NCI-H2029 treated with DMSO at 0.1 percent for 48 hours (cell line): ENCODE measurements at regions not wholly inside any gene's neighbourhood (a gene's known extent, or its start where the extent isn't known, plus 50 kb on each side); places are given as distances from the start of the nearest gene placed in this dataset.

Source experiments
- DNase-seq: peaks from one replicate; lab custom pipeline; 2025; lab: John Stamatoyannopoulos, UW

DNA sequence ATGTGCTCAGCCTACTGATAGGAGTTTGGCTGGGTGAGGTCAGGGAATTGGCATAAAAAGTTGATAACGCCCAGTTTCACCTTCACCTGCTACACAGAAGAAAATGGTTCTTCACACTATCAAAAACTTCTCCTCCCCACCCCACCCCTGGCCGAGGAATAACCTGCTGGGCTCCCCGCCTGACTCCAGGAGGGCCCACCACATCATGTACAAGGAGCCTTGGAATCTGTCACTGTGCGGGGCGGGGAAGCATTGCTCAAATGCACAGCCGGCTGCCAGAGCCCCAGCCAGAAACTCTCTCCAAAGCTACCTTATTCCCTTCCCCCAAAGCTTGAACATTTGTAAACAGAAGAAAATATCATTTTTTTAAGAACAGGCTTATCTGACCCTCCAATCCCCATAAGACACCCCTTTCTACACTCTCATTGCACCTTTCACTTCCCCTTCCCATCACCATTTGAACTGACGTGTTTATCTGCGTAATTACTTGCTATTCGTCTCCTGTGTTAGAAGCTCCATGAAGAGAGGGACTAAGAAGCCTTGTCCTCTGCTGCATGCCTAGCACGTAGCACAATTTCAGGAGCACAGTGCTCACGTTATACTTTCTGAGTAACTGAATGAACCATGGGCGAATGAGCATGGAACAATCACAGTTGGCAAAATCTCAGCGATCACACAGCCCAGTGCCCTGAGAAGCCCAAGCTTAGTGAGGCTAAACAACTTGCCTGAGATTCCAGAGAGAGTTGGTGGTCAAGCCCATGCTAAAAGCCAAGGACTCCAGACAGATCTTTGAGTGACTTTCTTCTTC lies 82.9 kb downstream of the HES1 start:
- no peak for DNase-seq

- DNase-seq: no peak
Observed at GRCh38 chr3:194219826-194220410, 84.0 kb downstream of the HES1 start.

DNA sequence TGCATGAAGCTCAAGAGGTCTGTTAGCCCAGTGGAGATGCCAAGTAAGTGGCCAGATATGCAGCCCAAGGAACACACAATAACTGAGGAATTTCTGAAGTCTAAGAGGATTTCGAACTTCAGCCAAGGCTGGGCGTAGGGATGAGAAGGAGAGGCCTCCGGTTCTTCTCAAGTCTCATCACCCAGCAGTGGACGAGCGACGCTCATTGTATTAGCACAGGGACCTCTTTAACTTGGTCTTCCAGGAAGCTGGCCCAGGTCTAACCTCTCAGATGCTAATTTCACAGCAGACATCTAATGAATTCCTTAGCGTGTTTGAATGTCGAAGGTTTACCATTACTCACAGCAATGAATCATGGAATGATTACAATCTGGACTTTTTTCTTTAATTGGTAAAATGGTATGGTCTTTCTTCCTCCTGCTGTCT lies 85.0 kb downstream of the HES1 start:
- no peak for DNase-seq

GRCh38 chr3:194221336-194221735 lies 85.4 kb downstream of the HES1 start:
- DNase-seq: no peak

DNA sequence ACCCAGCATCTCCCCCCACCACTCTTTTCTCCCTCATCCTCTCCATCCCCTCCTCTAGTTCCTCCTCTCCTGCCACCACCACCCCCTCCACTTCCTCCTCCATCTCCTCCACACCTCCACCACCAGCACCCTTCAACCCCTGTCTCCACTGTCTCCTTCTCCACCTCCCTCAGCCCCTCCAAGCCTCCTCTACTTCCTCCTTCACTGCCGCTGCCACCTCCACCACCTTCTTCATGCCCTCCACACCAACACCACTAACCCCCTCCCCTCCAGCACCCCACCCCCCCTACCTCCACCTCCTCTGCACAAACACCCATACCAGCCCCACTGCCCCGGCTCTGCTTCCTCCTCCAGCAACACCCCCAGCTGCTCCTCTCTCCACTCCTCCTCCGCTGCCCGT lies 88.0 kb downstream of the HES1 start:
- no peak for DNase-seq

GRCh38 chr3:194224471-194225417 lies 88.8 kb downstream of the HES1 start:
- no peak for DNase-seq

DNA sequence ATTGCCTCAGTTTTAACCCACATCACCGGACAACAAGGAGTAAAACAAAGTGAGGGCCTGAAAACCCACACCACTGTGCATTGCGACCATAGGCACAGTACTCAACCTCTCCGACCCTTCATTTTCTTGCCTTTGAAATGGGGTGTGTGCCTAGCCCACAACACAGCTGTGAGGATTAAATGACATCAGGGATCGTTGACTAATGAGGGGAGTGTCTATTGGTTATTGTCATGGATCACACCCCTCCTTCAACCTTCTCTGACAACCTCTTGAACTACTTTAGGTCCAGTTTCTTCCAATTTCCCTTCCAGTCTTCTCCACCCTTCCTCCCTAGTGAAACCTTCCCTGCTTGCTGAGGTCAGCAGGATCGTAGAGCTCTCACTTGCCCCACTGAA lies 89.5 kb downstream of the HES1 start:
- no peak for DNase-seq

DNA sequence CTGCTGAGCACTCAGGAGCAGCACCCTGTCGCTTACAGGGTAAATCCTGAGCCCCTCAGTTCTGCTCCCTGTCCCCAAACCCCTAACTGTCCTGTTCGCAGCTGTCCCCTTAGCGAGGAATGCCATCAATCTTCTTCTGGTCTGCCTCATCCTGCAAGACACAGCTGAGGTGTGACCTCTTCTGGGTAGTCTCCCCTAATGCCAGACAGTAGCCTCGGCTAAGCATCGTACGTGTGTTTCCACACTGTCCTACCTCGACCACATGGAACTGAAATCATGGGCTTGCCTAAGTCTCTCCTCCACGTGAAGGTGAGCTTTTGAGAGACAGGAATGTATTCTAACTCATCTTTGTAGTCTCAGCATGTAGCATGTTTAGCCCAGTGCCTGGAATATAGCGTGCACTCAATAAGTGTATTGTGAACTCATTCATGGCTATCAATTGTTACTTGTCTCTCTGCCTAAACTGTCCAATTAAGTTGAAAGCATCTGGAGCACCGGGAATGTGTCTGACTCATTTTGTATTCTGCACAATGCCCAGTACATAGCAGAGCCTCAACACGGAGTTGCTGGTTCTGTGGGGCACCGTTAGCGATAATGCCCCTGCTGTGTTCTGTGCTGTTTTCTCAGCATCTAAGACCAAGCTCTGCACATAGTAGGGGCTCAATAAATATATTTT lies 90.2 kb downstream of the HES1 start:
- no peak for DNase-seq

DNA sequence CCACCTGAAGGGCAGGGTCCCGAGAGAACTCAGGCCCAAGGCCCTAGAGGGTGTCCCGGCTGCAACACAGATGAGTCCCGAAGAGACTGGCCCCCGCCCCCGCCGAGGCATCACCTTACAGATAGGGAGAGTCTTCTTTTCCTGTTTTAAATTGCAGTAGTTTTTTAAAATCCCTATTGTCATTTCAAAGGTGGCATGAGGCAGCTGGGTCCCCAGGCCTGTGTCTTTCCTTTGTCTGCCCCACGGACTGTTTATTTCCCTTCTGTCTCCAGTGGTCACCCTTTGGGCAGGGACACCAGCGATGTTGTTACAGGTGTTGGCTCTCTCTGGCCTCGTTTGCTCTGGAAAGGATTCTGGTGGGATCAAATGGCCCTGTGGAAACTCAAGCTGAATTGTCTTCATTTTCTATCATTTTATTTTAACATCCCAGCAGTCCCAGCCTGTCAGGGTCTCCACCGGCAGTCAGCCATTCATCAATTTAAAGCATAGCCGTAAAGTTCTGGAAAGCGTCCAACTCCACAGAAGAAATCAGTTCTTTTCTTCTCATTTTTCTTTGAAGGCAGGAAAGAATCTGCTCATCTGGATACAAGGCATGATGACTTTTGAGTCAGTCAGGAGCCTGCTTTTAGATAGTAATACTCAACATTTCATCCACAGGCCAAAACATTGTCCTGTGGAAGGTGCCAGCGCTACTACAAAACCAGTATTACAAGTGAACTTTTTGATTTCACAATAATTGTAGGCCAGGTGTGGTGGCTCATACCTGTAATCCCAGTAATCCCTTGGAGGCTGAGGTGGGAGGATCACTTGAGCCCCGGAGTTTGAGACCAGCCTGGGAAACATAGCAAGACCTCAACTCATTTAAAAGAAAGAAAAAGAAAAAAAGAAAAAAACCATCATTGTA lies 96.2 kb downstream of the HES1 start:
- no peak for DNase-seq

DNA sequence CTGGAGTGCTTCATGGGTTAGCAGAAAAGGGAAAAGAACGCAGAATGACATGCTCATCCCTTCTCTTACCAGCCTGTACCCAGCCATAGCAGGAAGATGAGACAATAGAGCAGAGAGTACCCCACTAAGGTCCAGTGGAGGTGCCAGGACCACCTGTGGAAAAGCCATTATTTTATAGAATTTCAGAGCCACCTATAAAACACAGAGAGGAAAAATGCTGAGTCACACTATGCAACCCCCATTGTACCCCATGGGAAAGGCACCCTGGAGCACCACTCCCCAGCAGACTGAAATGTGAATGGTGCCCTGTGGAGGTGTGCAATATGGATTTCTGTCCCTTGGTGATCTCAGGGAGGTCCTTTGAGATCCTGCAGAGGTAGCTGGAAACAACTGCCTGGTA lies 97.2 kb downstream of the HES1 start:
- no peak for DNase-seq

DNA sequence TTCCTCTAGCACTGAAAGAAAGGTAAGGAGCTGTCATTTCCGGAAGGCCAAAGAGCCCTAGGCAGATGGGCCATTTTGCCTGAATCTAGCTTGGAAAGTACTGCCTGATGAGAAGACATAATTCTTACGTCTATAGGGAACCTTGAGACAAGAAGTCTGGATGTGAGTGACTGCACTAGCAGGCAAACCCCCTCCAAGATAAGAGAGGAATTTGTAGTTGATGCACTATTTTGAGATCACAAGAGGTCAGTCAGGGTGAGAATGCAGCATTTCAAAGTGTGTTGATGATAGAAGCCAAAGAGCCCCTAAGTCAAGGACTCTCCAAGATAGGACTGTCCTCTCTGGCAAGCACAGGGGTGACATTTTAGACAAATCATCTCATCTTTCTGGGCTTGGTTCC lies 99.2 kb downstream of the HES1 start:
- no peak for DNase-seq

DNA sequence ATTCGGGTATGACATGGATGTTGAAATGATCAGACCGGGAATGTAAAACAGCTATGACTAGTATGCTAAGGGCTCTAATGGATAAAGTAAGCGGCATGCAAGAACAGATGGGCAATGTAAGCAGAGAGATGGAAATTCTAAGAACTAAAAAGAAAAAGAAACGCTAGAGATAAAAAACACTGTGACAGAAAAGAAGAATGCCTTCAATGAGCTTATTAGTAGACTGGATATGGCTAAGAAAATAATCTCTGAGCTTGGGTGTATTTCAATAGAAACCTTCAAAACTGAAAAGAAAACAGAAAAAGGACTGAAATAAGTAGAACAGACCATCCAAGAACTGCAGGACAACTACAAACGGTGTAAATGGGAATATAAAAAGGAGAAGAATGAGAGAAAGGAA lies 101.2 kb downstream of the HES1 start:
- DNase-seq: no peak

DNA sequence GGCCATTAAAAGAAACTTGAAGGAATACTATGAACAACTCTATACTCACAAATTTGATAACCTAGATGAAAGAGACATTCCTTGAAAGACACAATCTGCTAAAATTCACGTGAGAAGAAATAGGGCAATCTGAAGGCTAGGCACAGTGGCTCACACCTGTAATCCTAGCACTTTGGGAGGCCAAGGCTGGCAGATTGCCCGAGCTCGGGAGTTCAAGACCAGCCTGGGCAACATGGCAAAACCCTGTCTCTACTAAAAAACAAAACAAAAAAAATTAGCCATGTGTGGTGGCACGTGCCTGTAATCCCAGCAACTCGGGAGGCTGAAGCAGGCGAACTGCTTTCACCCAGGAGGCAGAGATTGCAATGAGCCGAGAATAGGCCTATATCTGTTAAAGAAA lies 104.8 kb downstream of the HES1 start:
- no peak for DNase-seq

DNA sequence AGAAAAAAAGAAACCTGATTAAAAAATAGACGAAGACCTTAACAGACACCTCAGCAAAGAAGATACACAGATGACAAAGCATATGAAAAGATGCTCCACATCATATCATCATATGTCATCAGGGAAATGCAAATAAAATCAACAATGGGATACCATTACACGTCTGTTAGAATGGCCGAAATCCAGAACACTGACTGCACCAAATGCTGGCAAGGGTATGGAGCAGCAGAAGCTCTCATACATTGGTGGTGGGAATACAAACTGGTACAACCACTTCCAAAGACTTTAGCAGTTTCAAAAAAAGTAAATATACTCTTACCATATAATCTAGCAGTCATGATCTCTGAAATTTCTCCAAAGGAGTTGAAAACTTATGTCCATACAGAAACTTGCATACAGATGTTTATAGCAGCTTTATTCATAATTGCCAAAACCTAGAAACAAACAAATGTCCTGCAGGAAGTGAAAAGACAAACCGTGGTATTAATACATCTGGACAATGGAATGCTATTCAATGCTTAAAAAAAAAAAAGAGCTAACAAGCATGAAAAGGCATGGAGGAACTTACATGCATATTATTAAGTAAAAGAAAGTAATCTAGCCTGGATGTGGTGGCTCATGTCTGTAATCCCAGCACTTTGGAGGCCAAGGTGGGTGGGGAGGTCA lies 107.4 kb downstream of the HES1 start:
- no peak for DNase-seq

DNA sequence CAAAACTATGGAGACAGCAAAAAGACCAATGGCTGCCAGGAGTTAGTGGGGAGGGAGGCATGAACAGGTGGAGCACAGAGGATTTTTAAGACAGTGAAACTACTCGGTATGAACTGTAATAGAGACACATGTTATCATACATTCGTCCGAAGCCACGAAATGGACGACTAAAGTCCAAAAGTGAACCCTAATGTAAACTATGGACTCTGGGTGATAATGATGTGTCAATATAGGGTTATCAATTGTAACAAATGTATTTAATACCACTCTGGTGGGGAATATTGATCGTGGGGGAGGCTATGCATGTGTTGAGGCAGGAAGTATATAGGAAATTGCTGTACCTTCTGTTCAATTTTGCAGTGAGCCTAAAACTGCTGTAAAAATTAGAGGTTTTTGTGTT lies 107.0 kb downstream of the CPN2 start:
- no peak for DNase-seq

DNA sequence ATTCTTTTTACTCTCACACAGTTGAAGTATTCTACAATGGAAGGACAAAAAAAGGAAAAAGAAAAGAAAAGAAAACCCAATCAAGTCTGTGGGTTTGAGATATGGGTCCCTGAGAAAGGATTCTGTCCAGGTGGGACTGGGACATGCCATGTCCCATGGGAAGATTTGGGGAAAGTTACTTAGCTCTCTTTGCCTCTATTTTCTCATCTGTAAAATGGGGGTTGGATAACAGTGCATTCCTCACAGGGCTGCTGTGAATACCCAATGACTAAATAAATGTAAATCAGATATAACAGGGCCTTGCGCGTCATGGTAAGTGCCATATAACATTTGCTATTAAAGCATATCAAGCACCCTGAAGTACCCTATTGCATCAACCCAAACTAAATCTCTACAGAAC lies 105.7 kb downstream of the CPN2 start:
- no peak for DNase-seq

DNA sequence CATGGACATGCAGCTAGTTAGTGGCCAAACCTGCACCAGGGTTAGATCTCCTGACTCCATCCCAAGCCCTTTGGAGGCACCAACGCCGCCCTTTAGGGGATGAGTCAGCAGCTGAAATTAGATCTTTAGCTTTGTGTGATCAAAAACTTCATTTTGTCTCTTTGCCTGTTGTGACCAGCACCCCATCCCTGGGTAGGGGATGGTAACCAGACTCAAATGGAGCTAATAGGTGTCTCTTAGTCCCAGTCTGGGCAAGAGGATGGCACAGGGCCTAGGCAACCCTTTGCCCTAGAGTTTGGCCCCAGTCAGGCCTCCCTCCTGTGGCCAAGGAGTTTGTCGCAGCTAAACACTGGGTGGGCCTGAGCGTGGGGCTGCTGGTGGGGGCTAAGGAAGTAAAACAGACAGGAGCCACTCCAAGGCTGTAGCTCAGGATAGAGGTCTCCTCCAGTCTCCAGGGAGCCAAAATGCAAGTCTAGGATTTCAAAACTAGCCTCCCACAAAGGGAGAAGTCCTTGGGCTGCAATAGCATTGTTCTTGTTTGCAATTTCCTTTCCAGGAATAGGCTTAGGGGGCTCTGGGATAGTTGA lies 105.1 kb downstream of the CPN2 start:
- no peak for DNase-seq

GRCh38 chr3:194246709-194247349 lies 104.3 kb downstream of the CPN2 start:
- no peak for DNase-seq

- no peak for DNase-seq
Observed at GRCh38 chr3:194247350-194247740, 103.8 kb downstream of the CPN2 start.
